HepG2 (cell line): ENCODE measurements at regions not wholly inside any gene's neighbourhood (a gene's known extent, or its start where the extent isn't known, plus 50 kb on each side); places are given as distances from the start of the nearest gene placed in this dataset.

Experiments
- ATAC-seq: fragments of 200-7000 bp; cut with Tn5 transposase; 3 replicates; pipeline ENCODE4 v1.9.1; 2020; ENCODE audit warnings: mild to moderate bottlenecking, moderate library complexity
- BruUV-seq: library from RNA; stranded (reverse); fragments of 400-500 nt; replicated peaks from 2 replicates; lab custom pipeline; 2021; lab: Mats Ljungman, UMichigan
- CTCF ChIA-PET: fragments of 300-600 bp; formaldehyde crosslinking; extraction: SDS; loops from one replicate; lab custom pipeline; 2021; ENCODE audit warnings: low total read pairs, inconsistent platforms, low intra/inter-chr PET ratio; lab: Yijun Ruan, JAX
- POLR2A ChIA-PET: fragments of 350-600 bp; sonication (Branson Sonifier 250); formaldehyde crosslinking; loops from one replicate; lab custom pipeline; 2020; ENCODE audit warnings: antibody characterized with exemption, inconsistent platforms; lab: Yijun Ruan, JAX
- DNase-seq: peaks from one replicate; pipeline ENCODE4 v3.0.0-alpha.2; 2015; ENCODE audit warnings: low spot score
- FAIRE-seq: peaks from 3 replicates; lab custom pipeline; 2011; peaks lifted over from hg19 to GRCh38; lab: Jason Lieb, UNC
- H2AFZ ChIP-seq: one replicate; pipeline ENCODE4 v1.6.1; 2011; ENCODE audit warnings: low read length, inconsistent platforms
- H3K27ac ChIP-seq: fragments of 300-600 bp; 3 replicates; pipeline ENCODE4 v1.8.0; 2011; ENCODE audit warnings: mixed run types, mild to moderate bottlenecking, mixed read lengths, low read length, inconsistent platforms; ENCODE audit not compliant: insufficient read depth; ENCODE audit errors: extremely low read length
- H3K27me3 ChIP-seq, 2 experiments: fragments of 200-600 bp in 1 of 2; 2 replicates in 1 of 2; 3 replicates in 1 of 2; pipeline versions ENCODE4 v1.6.0 to v1.8.0; 2011; ENCODE audit warnings: low read length in 2 of 2, mild to moderate bottlenecking in 2 of 2, moderate library complexity in 2 of 2, inconsistent platforms in 1 of 2; ENCODE audit not compliant: insufficient read depth in 2 of 2, control insufficient read depth in 1 of 2
- H3K36me3 ChIP-seq, 2 experiments: fragments of 200-600 bp in 1 of 2; replicated peaks in 1 of 2; 2 replicates in 1 of 2; 3 replicates in 1 of 2; pipeline versions ENCODE4 v1.5.1 to v1.8.0; 2011; ENCODE audit warnings: low read length in 2 of 2, inconsistent platforms in 1 of 2; ENCODE audit not compliant: insufficient read depth in 2 of 2, control insufficient read depth in 1 of 2
- H3K4me1 ChIP-seq: 2 replicates; pipeline ENCODE4 v1.5.1; 2012; ENCODE audit warnings: low read length, inconsistent platforms; ENCODE audit not compliant: insufficient read depth
- H3K4me2 ChIP-seq: 2 replicates; pipeline ENCODE4 v1.6.0; 2011; ENCODE audit warnings: low read depth, low read length, inconsistent platforms
- H3K4me3 ChIP-seq, 3 experiments: fragments of 200-600 bp in 1 of 3; sonication (generic), shearing (Covaris generic) in 1 of 3; replicated peaks in 1 of 3; 2 replicates each; pipeline ENCODE4 v1.5.1; 2011 to 2016; ENCODE audit warnings: low read length in 3 of 3, inconsistent platforms in 2 of 3, low read depth in 2 of 3, mild to moderate bottlenecking in 2 of 3, control low read depth in 1 of 3, mixed read lengths in 1 of 3; ENCODE audit not compliant: insufficient read depth in 1 of 3
- H3K79me2 ChIP-seq: one replicate; pipeline ENCODE4 v1.6.1; 2011; ENCODE audit warnings: low read length, inconsistent platforms; ENCODE audit not compliant: insufficient read depth
- H3K9ac ChIP-seq: 2 replicates; pipeline ENCODE4 v1.6.0; 2011; ENCODE audit warnings: mild to moderate bottlenecking, low read depth, low read length, inconsistent platforms; ENCODE audit not compliant: insufficient read depth
- H3K9me3 ChIP-seq: 2 replicates; pipeline ENCODE4 v1.5.1; 2012; ENCODE audit warnings: mild to moderate bottlenecking, low read length
- H4K20me1 ChIP-seq: 2 replicates; pipeline ENCODE4 v1.6.0; 2011; ENCODE audit warnings: inconsistent platforms, mild to moderate bottlenecking, low read length, moderate library complexity; ENCODE audit not compliant: insufficient read depth
- ATM ChIP-seq: fragments of 450-650 bp; IDR thresholded peaks from 2 replicates; pipeline ENCODE4 v1.7.1; 2017; ENCODE audit warnings: mild to moderate bottlenecking, borderline replicate concordance
- MAX ChIP-seq: IDR thresholded peaks from 2 replicates; pipeline ENCODE4 v1.6.1; 2012; ENCODE audit warnings: inconsistent platforms
- MBNL3 ChIP-seq: fragments of 250-450 bp; sonication (Bioruptor Pico); conservative IDR thresholded peaks from 2 replicates; pipeline ENCODE4 v1.8.0; 2022; ENCODE audit warnings: mild to moderate bottlenecking, inconsistent platforms
- MEF2D ChIP-seq: sonication (generic); formaldehyde crosslinking; IDR thresholded peaks from 2 replicates; pipeline ENCODE4 v1.5.1; 2020; ENCODE audit warnings: mild to moderate bottlenecking, missing genetic modification reagents
- SMC3 ChIP-seq: IDR thresholded peaks from 2 replicates; pipeline ENCODE4 v1.6.1; 2011; ENCODE audit warnings: low read length, improper control_type of control experiment
- ZBTB34 ChIP-seq: sonication (generic); formaldehyde crosslinking; IDR thresholded peaks from 2 replicates; pipeline ENCODE4 v1.8.0; 2022; ENCODE audit warnings: mild to moderate bottlenecking, missing genetic modification reagents
- ZNF614 ChIP-seq: IDR thresholded peaks from 2 replicates; pipeline ENCODE4 v1.6.1; 2018; ENCODE audit warnings: missing biosample characterization, missing genetic modification reagents, inconsistent platforms, borderline replicate concordance
- ZNF75D ChIP-seq: sonication (generic); formaldehyde crosslinking; IDR thresholded peaks from 2 replicates; pipeline ENCODE4 v1.8.1; 2023; ENCODE audit warnings: missing genetic modification reagents, mild to moderate bottlenecking, borderline replicate concordance
- WGBS: methylation state at CpG from one replicate; pipeline ENCODE4 v1.1.6; 2017; ENCODE audit warnings: low lambda C conversion rate; 5-methylcytosine and 5-hydroxymethylcytosine counted together
- in situ Hi-C: cut with HindIII; loops from 2 replicates; pipeline ENCODE4 v1.10.0; 2017; ENCODE audit warnings: low pct_unique_long_range_greater_than_20kb; ENCODE audit not compliant: extremely low pct_ligation_motif_present
- intact Hi-C: fragments of 100-400 bp; cut with micrococcal nuclease; formaldehyde crosslinking; loops from one replicate; pipeline ENCODE4 v1.10.0; 2022; ENCODE audit not compliant: unreplicated experiment

- TF ChIP-seq SMC3, result peak; percentile 17; the same call in 1 of the 2 replicates
Measured at GRCh38 chr15:85858586-85859375, 64.1 kb upstream of the KLHL25 start (continued).

- H4K20me1 ChIP-seq, result no peaks in the 10 kb centered on the region
- peaks cover 0 to 1% of the 10 kb centered on the region in 2 experiments; a peak in 1 of 5 replicates for H3K27me3 ChIP-seq
- in situ Hi-C loops, result loop anchor here (10.0 to 25.0 kb wide), 4 partner anchors 315 to 1053 kb away; no protein-coding TSS in a partner anchor
- no peaks in the 10 kb centered on the region for H3K79me2 ChIP-seq
- WGBS, result 23% methylated on average over 3 of the region's 3 CpGs
- no peak for TF ChIP-seq ATM
- no peak for TF ChIP-seq ZNF75D
- no peak for TF ChIP-seq MEF2D
- TF ChIP-seq MBNL3 (CRISPR knock-in tag), result no peak
- no peak for TF ChIP-seq ZNF614 (CRISPR knock-in tag)
- TF ChIP-seq ZBTB34 (CRISPR knock-in tag), result no peak
- TF ChIP-seq MAX, result no peak
- TF ChIP-seq, all 625 proteins: peak for 0
- ATAC-seq, result no peak
- no peak overlapping the region for H2AFZ ChIP-seq
- no peak for DNase-seq
- BruUV-seq, result no TSS peak
- H3K9ac ChIP-seq, result no peak overlapping the region
- no peak for FAIRE-seq
- no peak overlapping the region for H3K4me2 ChIP-seq
- POLR2A ChIA-PET, result no interaction called here
- H3K4me1 ChIP-seq, result no peaks in the 10 kb centered on the region
- CTCF ChIA-PET, result no interaction called here
- intact Hi-C loops, result no loop called here
- H3K36me3 ChIP-seq, result no peaks in the 10 kb centered on the region
- H3K27ac ChIP-seq, result no peak overlapping the region
- no peaks in the 10 kb centered on the region for H3K9me3 ChIP-seq
- no peak overlapping the region for H3K4me3 ChIP-seq
Measured at GRCh38 chr15:85859671-85860070, 64.9 kb upstream of the KLHL25 start.
